GM10266 (cell line): ENCODE measurements at regions not wholly inside any gene's neighbourhood (a gene's known extent, or its start where the extent isn't known, plus 50 kb on each side); places are given as distances from the start of the nearest gene placed in this dataset.

Experiments
- DNase-seq: peaks from one replicate; pipeline ENCODE4 v3.0.0; 2012; ENCODE audit errors: extremely low spot score
- TF ChIP-seq, protein P1 (sequence below): IDR thresholded peaks from 2 replicates; pipeline ENCODE4 v1.5.1; 2012; ENCODE audit warnings: mild to moderate bottlenecking, low read depth; ENCODE audit not compliant: control insufficient read depth, insufficient read depth; ENCODE audit errors: missing control alignments

GRCh38 chr12:90254796-90255195 lies 546.2 kb upstream of the ATP2B1 start:
- TF ChIP-seq, protein P1, sequence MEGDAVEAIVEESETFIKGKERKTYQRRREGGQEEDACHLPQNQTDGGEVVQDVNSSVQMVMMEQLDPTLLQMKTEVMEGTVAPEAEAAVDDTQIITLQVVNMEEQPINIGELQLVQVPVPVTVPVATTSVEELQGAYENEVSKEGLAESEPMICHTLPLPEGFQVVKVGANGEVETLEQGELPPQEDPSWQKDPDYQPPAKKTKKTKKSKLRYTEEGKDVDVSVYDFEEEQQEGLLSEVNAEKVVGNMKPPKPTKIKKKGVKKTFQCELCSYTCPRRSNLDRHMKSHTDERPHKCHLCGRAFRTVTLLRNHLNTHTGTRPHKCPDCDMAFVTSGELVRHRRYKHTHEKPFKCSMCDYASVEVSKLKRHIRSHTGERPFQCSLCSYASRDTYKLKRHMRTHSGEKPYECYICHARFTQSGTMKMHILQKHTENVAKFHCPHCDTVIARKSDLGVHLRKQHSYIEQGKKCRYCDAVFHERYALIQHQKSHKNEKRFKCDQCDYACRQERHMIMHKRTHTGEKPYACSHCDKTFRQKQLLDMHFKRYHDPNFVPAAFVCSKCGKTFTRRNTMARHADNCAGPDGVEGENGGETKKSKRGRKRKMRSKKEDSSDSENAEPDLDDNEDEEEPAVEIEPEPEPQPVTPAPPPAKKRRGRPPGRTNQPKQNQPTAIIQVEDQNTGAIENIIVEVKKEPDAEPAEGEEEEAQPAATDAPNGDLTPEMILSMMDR, result no peak
- no peak for DNase-seq

- peak; percentile 58 for DNase-seq
- TF ChIP-seq, protein P1, result peak; percentile 30
These were observed 545.1 kb upstream of the ATP2B1 start for GRCh38 chr12:90253674-90254181.

GRCh38 chr12:90253136-90253535 lies 544.5 kb upstream of the ATP2B1 start:
- no peak for DNase-seq
- TF ChIP-seq, protein P1, result no peak

DNA sequence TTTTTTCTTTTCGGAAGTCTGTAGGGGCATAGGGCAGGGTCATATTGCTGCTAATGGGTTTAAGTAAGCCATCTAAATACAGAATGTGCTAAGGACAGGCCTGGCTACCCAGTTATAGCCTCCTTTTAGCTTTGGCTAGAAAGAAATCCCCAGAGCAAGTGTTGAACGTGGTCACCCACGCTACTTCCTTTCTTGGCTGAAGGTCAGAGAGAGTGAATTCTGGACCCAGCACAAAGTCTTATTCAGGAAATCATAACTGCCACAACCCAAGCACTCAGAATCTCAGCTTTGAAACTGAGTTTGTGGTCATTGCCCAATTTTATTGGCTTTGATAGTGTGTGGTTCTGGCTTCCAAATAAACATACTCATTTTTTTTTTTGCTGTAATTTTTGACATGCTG lies 542.1 kb upstream of the ATP2B1 start:
- DNase-seq, result no peak

GRCh38 chr12:90250042-90250441 lies 541.4 kb upstream of the ATP2B1 start:
- TF ChIP-seq, protein P1, result no peak
- DNase-seq, result no peak

More for the DNA sequence above, 542.1 kb upstream of the ATP2B1 start:
- TF ChIP-seq, protein P1, result no peak

DNA sequence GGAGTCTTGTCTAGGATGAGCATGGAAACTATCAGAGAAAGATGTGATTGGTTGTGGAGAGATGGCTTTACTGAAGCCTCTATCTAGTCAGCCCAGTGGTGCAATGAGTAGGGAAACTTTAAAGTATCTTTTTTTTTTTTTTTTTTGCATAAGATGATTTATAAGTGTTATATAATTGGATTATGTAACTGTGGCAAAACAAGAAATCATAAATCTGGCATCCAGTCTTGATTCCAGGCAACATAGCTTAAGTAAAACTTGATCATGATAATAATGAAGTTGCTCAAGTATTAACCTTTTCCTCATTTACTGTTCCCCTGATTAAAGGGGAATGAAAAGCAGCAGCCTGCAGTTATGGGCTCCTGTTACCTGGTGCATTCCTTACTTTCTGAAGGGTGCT lies 538.0 kb upstream of the ATP2B1 start:
- TF ChIP-seq, protein P1, result no peak
- DNase-seq, result no peak

GRCh38 chr12:90245391-90245790 lies 536.8 kb upstream of the ATP2B1 start:
- no peak for DNase-seq
- TF ChIP-seq, protein P1, result no peak
